ENCODE measurements at regions not wholly inside any gene's neighbourhood (a gene's known extent, or its start where the extent isn't known, plus 50 kb on each side); places are given as distances from the start of the nearest gene placed in this dataset.
"Not testable (repeated sequence)": the region's sequence is repeated elsewhere in the genome, so short reads cannot be mapped to it uniquely, and the experiment has no call there.

DNA sequence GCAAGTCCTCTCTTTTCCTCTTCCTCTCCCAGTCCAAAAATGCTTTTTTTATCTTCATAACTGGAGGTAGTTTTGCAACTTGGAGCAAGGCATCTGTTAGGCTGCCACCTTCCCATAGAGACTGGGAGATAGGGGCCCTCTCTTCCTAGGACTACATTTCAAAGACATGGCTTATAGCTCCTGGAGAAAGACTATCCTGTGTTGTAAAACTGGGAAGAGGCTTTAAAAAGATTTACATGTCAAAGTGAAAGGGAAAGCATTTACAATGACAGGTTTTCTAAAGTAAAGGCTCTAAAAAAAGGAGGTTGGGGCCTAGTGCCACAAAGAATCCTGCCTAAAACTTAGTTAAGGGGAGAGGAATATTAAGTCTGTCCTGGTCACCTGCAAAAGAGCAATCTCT, 82.2 kb upstream of the SEMA3E start:
- H3K4me3 ChIP-seq (ENCODE audit: low read depth, low read length) = no peak overlapping the region
- CTCF ChIA-PET = interaction anchor here (0.6 to 0.7 kb wide), 3 partner anchors 134 to 584 kb away, joined by 3 to 4 read pairs (median 3); no protein-coding TSS in a partner anchor
- TF ChIP-seq ZNF302 (tag by site-specific recombination; IDR thresholded peaks at IDR 0.05; ENCODE audit: low read depth) (no peak), MEIS1 (CRISPR knock-in tag; IDR thresholded peaks at IDR 0.05; ENCODE audit: borderline replicate concordance) (no peak)

DNA sequence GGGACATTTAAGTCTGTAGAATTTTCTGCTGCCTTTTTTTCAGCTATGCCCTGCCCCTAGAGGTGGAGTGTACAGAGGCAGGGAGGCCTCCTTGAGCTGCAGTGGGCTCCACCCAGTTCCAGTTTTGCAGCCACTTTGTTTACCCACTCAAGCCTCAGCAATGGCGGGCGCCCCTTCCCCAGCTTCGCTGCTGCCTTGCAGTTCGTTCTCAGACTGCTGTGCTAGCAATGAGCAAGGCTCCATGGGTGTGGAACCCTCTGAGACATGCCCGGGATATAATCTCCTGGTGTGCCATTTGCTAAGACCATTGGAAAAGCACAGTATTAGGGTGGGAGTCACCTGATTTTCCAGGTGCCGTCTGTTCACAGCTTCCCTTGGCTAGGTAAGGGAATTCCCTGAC, 68.0 kb upstream of the SEMA3E start:
- H3K9me3 ChIP-seq (ENCODE audit: control insufficient read depth, insufficient read depth, low read depth, low read length); POLR2A ChIA-PET; H3K36me3 ChIP-seq (ENCODE audit: control insufficient read depth in 2 of 2, insufficient read depth in 1 of 2, low read length in 2 of 2); H3K4me1 ChIP-seq (ENCODE audit: control insufficient read depth, insufficient read depth, low read length); H3K4me3 ChIP-seq (ENCODE audit: low read depth, low read length); H3K27ac ChIP-seq (ENCODE audit: extremely low read depth, low read depth, low read length); CTCF ChIA-PET: not testable (repeated sequence)

More for the DNA sequence above, 82.2 kb upstream of the SEMA3E start:
- Histone ChIP-seq H3K36me3 (ENCODE audit: control insufficient read depth in 2 of 2, insufficient read depth in 1 of 2, low read length in 2 of 2) (no peaks in the 10 kb centered on the region), H3K9me3 (ENCODE audit: control insufficient read depth, insufficient read depth, low read depth, low read length) (no peaks in the 10 kb centered on the region), H3K4me1 (ENCODE audit: control insufficient read depth, insufficient read depth, low read length) (no peaks in the 10 kb centered on the region), H3K27ac (ENCODE audit: extremely low read depth, low read depth, low read length) (no peak overlapping the region)
- POLR2A ChIA-PET = no interaction called here

DNA sequence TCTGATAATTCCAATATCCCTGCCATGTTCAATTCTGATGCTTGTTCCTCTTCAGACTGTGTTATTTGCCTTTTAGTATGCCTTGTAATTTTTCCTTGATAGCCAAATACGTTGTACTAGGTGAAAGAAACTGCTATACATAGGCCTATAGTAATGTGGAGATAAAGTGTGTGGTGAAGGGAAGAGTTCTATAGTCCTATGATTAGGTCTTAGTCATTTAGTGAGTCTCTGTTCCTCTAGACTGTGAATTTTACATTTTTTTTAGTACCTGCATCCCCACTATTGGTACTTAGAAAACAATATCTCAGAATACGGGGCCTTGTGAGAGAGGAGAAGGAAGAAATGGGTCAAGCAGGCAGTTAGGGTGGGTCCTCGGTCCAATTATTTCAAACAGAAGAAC, 59.6 kb upstream of the SEMA3E start:
- CTCF ChIA-PET = no interaction called here
- TF ChIP-seq, protein P1, sequence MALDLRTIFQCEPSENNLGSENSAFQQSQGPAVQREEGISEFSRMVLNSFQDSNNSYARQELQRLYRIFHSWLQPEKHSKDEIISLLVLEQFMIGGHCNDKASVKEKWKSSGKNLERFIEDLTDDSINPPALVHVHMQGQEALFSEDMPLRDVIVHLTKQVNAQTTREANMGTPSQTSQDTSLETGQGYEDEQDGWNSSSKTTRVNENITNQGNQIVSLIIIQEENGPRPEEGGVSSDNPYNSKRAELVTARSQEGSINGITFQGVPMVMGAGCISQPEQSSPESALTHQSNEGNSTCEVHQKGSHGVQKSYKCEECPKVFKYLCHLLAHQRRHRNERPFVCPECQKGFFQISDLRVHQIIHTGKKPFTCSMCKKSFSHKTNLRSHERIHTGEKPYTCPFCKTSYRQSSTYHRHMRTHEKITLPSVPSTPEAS (tag by site-specific recombination; IDR thresholded peaks at IDR 0.05) = no peak
- no peak for TF ChIP-seq ZNF544 (tag by site-specific recombination; IDR thresholded peaks at IDR 0.05)
- TF ChIP-seq, protein P2, sequence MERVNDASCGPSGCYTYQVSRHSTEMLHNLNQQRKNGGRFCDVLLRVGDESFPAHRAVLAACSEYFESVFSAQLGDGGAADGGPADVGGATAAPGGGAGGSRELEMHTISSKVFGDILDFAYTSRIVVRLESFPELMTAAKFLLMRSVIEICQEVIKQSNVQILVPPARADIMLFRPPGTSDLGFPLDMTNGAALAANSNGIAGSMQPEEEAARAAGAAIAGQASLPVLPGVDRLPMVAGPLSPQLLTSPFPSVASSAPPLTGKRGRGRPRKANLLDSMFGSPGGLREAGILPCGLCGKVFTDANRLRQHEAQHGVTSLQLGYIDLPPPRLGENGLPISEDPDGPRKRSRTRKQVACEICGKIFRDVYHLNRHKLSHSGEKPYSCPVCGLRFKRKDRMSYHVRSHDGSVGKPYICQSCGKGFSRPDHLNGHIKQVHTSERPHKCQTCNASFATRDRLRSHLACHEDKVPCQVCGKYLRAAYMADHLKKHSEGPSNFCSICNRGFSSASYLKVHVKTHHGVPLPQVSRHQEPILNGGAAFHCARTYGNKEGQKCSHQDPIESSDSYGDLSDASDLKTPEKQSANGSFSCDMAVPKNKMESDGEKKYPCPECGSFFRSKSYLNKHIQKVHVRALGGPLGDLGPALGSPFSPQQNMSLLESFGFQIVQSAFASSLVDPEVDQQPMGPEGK (tag by site-specific recombination; IDR thresholded peaks at IDR 0.05) = no peak
- no peak for TF ChIP-seq ZNF211 (tag by site-specific recombination; IDR thresholded peaks at IDR 0.05; ENCODE audit: low read depth)
- TF ChIP-seq ZNF626 (tag by site-specific recombination; IDR thresholded peaks at IDR 0.05) = no peak
- no peak for TF ChIP-seq ZNF830 (tag by site-specific recombination; IDR thresholded peaks at IDR 0.05; ENCODE audit: low read depth)
- POLR2A ChIA-PET = no interaction called here

DNA sequence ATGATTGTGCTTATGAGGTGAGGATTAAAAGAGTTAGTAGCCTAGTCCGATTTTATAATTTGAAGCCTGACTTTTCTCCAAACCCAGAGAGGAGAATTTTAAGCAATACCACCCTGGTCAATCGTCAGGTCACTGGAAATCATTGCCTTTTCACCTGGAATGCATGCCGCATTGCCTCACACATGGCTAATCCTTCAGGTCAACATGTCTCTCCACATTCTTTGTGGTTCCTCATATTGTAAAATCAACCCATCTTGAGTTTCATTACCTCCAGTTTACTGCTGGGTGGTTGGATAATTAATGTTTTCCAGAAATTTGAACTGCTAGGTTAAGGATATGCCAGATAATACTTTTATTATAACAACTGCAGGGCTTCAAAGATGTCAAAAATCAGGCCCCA, 55.6 kb upstream of the SEMA3E start:
- H3K4me1 ChIP-seq (ENCODE audit: control insufficient read depth, insufficient read depth, low read length) = peaks cover 4% of the 10 kb centered on the region
- H3K27ac ChIP-seq (ENCODE audit: extremely low read depth, low read depth, low read length) = no peak overlapping the region
- ChIA-PET POLR2A (no interaction called here), CTCF (no interaction called here)
- H3K36me3 ChIP-seq (ENCODE audit: control insufficient read depth in 2 of 2, insufficient read depth in 1 of 2, low read length in 2 of 2) = no peaks in the 10 kb centered on the region
- TF ChIP-seq, protein P3, sequence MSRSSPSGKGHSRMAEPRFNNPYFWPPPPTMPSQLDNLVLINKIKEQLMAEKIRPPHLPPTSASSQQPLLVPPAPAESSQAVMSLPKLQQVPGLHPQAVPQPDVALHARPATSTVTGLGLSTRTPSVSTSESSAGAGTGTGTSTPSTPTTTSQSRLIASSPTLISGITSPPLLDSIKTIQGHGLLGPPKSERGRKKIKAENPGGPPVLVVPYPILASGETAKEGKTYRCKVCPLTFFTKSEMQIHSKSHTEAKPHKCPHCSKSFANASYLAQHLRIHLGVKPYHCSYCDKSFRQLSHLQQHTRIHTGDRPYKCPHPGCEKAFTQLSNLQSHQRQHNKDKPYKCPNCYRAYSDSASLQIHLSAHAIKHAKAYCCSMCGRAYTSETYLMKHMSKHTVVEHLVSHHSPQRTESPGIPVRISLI (tag by site-specific recombination; IDR thresholded peaks at IDR 0.05) = no peak
- TF ChIP-seq, protein P4, sequence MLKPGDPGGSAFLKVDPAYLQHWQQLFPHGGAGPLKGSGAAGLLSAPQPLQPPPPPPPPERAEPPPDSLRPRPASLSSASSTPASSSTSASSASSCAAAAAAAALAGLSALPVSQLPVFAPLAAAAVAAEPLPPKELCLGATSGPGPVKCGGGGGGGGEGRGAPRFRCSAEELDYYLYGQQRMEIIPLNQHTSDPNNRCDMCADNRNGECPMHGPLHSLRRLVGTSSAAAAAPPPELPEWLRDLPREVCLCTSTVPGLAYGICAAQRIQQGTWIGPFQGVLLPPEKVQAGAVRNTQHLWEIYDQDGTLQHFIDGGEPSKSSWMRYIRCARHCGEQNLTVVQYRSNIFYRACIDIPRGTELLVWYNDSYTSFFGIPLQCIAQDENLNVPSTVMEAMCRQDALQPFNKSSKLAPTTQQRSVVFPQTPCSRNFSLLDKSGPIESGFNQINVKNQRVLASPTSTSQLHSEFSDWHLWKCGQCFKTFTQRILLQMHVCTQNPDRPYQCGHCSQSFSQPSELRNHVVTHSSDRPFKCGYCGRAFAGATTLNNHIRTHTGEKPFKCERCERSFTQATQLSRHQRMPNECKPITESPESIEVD (tag by site-specific recombination; IDR thresholded peaks at IDR 0.05) = peak; percentile 15; the same call in 1 of the 2 replicates
- H3K4me3 ChIP-seq (ENCODE audit: low read depth, low read length) = no peak overlapping the region
- H3K9me3 ChIP-seq (ENCODE audit: control insufficient read depth, insufficient read depth, low read depth, low read length) = no peaks in the 10 kb centered on the region

More for the DNA sequence above, 59.6 kb upstream of the SEMA3E start:
- Histone ChIP-seq H3K4me3 (ENCODE audit: low read depth, low read length) (no peak overlapping the region), H3K36me3 (ENCODE audit: control insufficient read depth in 2 of 2, insufficient read depth in 1 of 2, low read length in 2 of 2) (no peaks in the 10 kb centered on the region), H3K9me3 (ENCODE audit: control insufficient read depth, insufficient read depth, low read depth, low read length) (no peaks in the 10 kb centered on the region), H3K4me1 (ENCODE audit: control insufficient read depth, insufficient read depth, low read length) (no peaks in the 10 kb centered on the region), H3K27ac (ENCODE audit: extremely low read depth, low read depth, low read length) (no peak overlapping the region)

Measured in HEK293 (cell line).